ENCODE measurements at regions not wholly inside any gene's neighbourhood (a gene's known extent, or its start where the extent isn't known, plus 50 kb on each side); places are given as distances from the start of the nearest gene placed in this dataset.

GRCh38 chr12:88299567-88300101, 157.5 kb downstream of the TMTC3 start:
- peaks cover 2% of the 10 kb centered on the region for H3K9me3 Mint-ChIP-seq
- H3K36me3 Mint-ChIP-seq (ENCODE audit: low read depth) = peaks cover 2% of the 10 kb centered on the region
- peak overlapping the region; percentile 50 for H3K27ac Mint-ChIP-seq
- peaks cover 27% of the 10 kb centered on the region for H3K4me1 Mint-ChIP-seq
- ChIA-PET CTCF (interaction anchor here (0.8 kb wide), 1 partner anchor 8 kb away, joined by 3 read pairs; no protein-coding TSS in a partner anchor), POLR2A (interaction anchor here (1.6 kb wide), 1 partner anchor 157 kb away, joined by 7 read pairs; the partner anchor contains the start of genes CEP290 and TMTC3)
- no peak overlapping the region for H3K4me3 Mint-ChIP-seq
- peaks cover 2% of the 10 kb centered on the region for H3K27me3 Mint-ChIP-seq
- DNase-seq = peak; percentile 58

GRCh38 chr12:88300931-88301330, 158.8 kb downstream of the TMTC3 start:
- no peaks in the 10 kb centered on the region for H3K9me3 Mint-ChIP-seq

GRCh38 chr12:88303335-88303734, 161.2 kb downstream of the TMTC3 start:
- Mint-ChIP-seq H3K4me1 (peaks cover 31% of the 10 kb centered on the region), H3K27ac (no peak overlapping the region), H3K4me3 (no peak overlapping the region), H3K36me3 (ENCODE audit: low read depth) (peaks cover 2% of the 10 kb centered on the region), H3K27me3 (peaks cover 2% of the 10 kb centered on the region), H3K9me3 (no peaks in the 10 kb centered on the region)
- no peak for DNase-seq
- ChIA-PET POLR2A (no interaction called here), CTCF (no interaction called here)

More at GRCh38 chr12:88300931-88301330, 158.8 kb downstream of the TMTC3 start:
- ChIA-PET CTCF (no interaction called here), POLR2A (no interaction called here)
- peaks cover 2% of the 10 kb centered on the region for H3K27me3 Mint-ChIP-seq
- peaks cover 27% of the 10 kb centered on the region for H3K4me1 Mint-ChIP-seq
- H3K36me3 Mint-ChIP-seq (ENCODE audit: low read depth) = peaks cover 2% of the 10 kb centered on the region
- H3K27ac Mint-ChIP-seq = no peak overlapping the region
- no peak for DNase-seq
- H3K4me3 Mint-ChIP-seq = no peak overlapping the region

GRCh38 chr12:88305254-88305890, 163.3 kb downstream of the TMTC3 start:
- peaks cover 2% of the 10 kb centered on the region for H3K27me3 Mint-ChIP-seq
- no peak for DNase-seq
- no peaks in the 10 kb centered on the region for H3K9me3 Mint-ChIP-seq
- CTCF ChIA-PET = no interaction called here
- no peak overlapping the region for H3K4me3 Mint-ChIP-seq
- no peak overlapping the region for H3K27ac Mint-ChIP-seq
- peaks cover 2% of the 10 kb centered on the region for H3K36me3 Mint-ChIP-seq (ENCODE audit: low read depth)
- H3K4me1 Mint-ChIP-seq = peaks cover 11% of the 10 kb centered on the region
- POLR2A ChIA-PET = no interaction called here

- peaks cover under 1% of the 10 kb centered on the region for H3K27me3 Mint-ChIP-seq
- no peak overlapping the region for H3K4me3 Mint-ChIP-seq
- no peaks in the 10 kb centered on the region for H3K9me3 Mint-ChIP-seq
- H3K27ac Mint-ChIP-seq = no peak overlapping the region
- ChIA-PET CTCF (no interaction called here), POLR2A (no interaction called here)
- no peak for DNase-seq
- peaks cover 6% of the 10 kb centered on the region for H3K4me1 Mint-ChIP-seq
- no peaks in the 10 kb centered on the region for H3K36me3 Mint-ChIP-seq (ENCODE audit: low read depth)
Observed at GRCh38 chr12:88306471-88307069, 164.5 kb downstream of the TMTC3 start.

GRCh38 chr12:88307961-88308360, 165.9 kb downstream of the TMTC3 start:
- Mint-ChIP-seq H3K36me3 (ENCODE audit: low read depth) (no peaks in the 10 kb centered on the region), H3K27ac (no peak overlapping the region), H3K27me3 (no peaks in the 10 kb centered on the region), H3K4me1 (peaks cover 6% of the 10 kb centered on the region), H3K9me3 (no peaks in the 10 kb centered on the region), H3K4me3 (no peak overlapping the region)
- DNase-seq = no peak
- CTCF ChIA-PET = no interaction called here
- POLR2A ChIA-PET = no interaction called here

DNA sequence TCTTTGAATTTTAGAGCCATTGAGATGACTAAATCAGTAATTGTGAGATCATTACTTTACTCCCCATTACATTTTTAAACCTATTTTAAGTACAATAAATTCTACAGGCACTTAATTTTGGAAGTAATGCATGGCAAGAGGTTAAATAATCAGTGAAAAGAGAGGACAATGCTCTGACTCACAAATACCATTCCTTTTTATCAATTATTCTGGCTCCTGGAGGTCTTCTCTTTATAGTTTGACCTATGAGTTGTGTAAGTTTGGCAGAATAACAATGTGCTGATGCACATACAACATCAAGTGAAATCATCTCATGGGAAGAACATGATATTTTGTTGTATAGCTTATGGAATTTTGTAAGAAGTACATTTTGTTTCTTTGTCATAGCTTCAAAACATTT, 166.7 kb downstream of the TMTC3 start:
- ChIA-PET CTCF (no interaction called here), POLR2A (no interaction called here)
- Mint-ChIP-seq H3K9me3 (no peaks in the 10 kb centered on the region), H3K27ac (no peak overlapping the region), H3K4me1 (peaks cover 6% of the 10 kb centered on the region), H3K36me3 (ENCODE audit: low read depth) (no peaks in the 10 kb centered on the region), H3K27me3 (no peaks in the 10 kb centered on the region), H3K4me3 (no peak overlapping the region)
- DNase-seq = no peak

DNA sequence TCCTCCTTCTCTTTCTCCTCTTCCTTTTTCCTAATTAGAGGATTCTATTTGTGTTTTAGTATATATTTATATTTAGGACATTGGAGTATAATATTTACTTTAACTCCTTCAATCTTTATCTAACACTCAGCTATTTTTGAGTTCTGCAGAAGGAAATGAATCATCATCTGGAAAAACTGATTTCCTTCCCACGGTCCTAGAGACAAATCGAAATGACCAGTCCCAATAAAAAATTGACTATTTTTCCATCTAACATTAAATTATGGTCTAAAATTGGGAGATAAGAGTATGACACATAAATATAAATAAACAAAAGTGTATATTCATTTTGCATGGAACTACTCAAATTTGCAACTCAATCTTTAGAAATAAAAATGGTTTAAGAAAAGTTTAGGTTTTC, 167.4 kb downstream of the TMTC3 start:
- Mint-ChIP-seq H3K27me3 (peaks cover 2% of the 10 kb centered on the region), H3K4me3 (no peak overlapping the region)
- CTCF ChIA-PET = no interaction called here

GRCh38 chr12:88310069-88310468, 168.0 kb downstream of the TMTC3 start:
- peaks cover 6% of the 10 kb centered on the region for H3K27me3 Mint-ChIP-seq
- H3K9me3 Mint-ChIP-seq = no peaks in the 10 kb centered on the region
- peaks cover 6% of the 10 kb centered on the region for H3K4me1 Mint-ChIP-seq
- H3K27ac Mint-ChIP-seq = no peak overlapping the region
- POLR2A ChIA-PET = no interaction called here
- DNase-seq = no peak
- H3K4me3 Mint-ChIP-seq = no peak overlapping the region
- no peaks in the 10 kb centered on the region for H3K36me3 Mint-ChIP-seq (ENCODE audit: low read depth)
- CTCF ChIA-PET = no interaction called here

More for the DNA sequence above, 167.4 kb downstream of the TMTC3 start:
- POLR2A ChIA-PET = no interaction called here
- Mint-ChIP-seq H3K36me3 (ENCODE audit: low read depth) (no peaks in the 10 kb centered on the region), H3K9me3 (no peaks in the 10 kb centered on the region), H3K27ac (no peak overlapping the region), H3K4me1 (peaks cover 6% of the 10 kb centered on the region)
- DNase-seq = no peak

DNA sequence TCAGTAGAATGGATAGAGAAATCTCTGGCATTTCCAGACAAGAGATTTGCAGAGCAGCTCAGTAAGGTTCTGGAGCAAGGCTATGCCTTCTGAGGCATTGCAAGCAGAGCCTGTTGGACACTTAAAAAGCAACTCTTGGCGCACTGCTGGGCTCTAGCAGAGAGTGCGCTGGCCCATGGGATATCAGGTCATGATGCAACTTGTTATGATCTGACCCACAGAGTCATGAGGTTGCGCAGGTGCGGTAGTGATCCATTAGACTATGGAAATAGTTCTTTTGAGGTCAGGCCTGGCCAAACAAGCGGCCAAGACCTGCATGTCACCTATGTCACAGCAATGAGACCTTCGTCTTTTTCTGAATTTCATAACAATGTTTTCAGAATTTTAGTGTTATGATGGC, 168.6 kb downstream of the TMTC3 start:
- DNase-seq = no peak
- no peaks in the 10 kb centered on the region for H3K9me3 Mint-ChIP-seq
- H3K27ac Mint-ChIP-seq = no peak overlapping the region
- H3K27me3 Mint-ChIP-seq = peaks cover 6% of the 10 kb centered on the region
- peaks cover 6% of the 10 kb centered on the region for H3K4me1 Mint-ChIP-seq
- H3K36me3 Mint-ChIP-seq (ENCODE audit: low read depth) = no peaks in the 10 kb centered on the region
- ChIA-PET POLR2A (no interaction called here), CTCF (no interaction called here)
- H3K4me3 Mint-ChIP-seq = no peak overlapping the region

DNA sequence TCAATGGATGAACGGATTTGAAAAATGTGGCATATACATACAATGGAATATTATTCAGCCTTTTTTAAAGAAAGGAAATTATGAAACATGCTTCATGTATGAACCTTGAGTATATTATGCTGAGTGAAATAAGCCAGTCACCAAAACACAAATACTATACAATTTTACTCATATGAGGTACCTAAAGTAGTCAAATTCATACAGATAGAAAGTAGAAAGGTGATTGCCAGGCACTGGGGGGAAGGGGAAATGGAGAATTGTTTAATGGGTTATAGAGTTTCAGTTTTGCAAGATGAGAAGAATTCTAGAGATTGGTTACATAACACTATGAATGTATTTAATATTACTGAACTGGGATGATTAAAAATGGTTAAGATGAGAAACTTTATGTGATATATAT, 171.4 kb downstream of the TMTC3 start:
- Mint-ChIP-seq H3K4me3 (no peak overlapping the region), H3K36me3 (ENCODE audit: low read depth) (no peaks in the 10 kb centered on the region), H3K27ac (no peak overlapping the region), H3K4me1 (no peaks in the 10 kb centered on the region), H3K27me3 (peaks cover 6% of the 10 kb centered on the region), H3K9me3 (no peaks in the 10 kb centered on the region)
- CTCF ChIA-PET = no interaction called here
- DNase-seq = no peak
- POLR2A ChIA-PET = no interaction called here

- no peak overlapping the region for H3K27ac Mint-ChIP-seq
- POLR2A ChIA-PET = no interaction called here
- no peak for DNase-seq
- H3K9me3 Mint-ChIP-seq = no peaks in the 10 kb centered on the region
- H3K4me1 Mint-ChIP-seq = no peaks in the 10 kb centered on the region
- H3K36me3 Mint-ChIP-seq (ENCODE audit: low read depth) = no peaks in the 10 kb centered on the region
- H3K4me3 Mint-ChIP-seq = no peak overlapping the region
- H3K27me3 Mint-ChIP-seq = peaks cover 6% of the 10 kb centered on the region
- CTCF ChIA-PET = no interaction called here
Observed at GRCh38 chr12:88314706-88315105, 172.6 kb downstream of the TMTC3 start.

DNA sequence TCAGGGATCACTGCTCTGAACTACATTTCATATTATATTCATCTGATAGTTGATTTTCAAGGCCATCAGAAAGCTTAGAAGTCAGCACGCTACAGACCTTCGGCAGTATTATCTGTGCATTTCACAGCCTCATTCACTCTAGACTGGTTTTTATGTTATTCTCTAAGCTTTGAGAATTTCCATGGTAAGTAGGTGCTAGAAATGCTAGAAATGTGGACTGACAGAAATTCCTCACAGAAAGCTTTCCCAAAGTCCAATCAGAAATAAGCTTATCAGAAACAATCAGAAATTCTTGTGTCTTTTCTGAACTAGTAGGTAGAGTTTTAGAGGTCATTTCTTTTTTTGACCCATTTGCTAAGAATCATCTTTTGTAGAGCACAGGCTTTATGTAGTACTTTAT, 176.6 kb downstream of the TMTC3 start:
- no peak overlapping the region for H3K4me3 Mint-ChIP-seq
- ChIA-PET CTCF (no interaction called here), POLR2A (no interaction called here)
- DNase-seq = no peak
- H3K27me3 Mint-ChIP-seq = peaks cover 6% of the 10 kb centered on the region
- H3K27ac Mint-ChIP-seq = no peak overlapping the region
- H3K36me3 Mint-ChIP-seq (ENCODE audit: low read depth) = no peaks in the 10 kb centered on the region
- H3K9me3 Mint-ChIP-seq = no peaks in the 10 kb centered on the region
- H3K4me1 Mint-ChIP-seq = no peaks in the 10 kb centered on the region
